ENCODE measurements at regions not wholly inside any gene's neighbourhood (a gene's known extent, or its start where the extent isn't known, plus 50 kb on each side); places are given as distances from the start of the nearest gene placed in this dataset.
"Not testable (repeated sequence)": the region's sequence is repeated elsewhere in the genome, so short reads cannot be mapped to it uniquely, and the experiment has no call there.

DNA sequence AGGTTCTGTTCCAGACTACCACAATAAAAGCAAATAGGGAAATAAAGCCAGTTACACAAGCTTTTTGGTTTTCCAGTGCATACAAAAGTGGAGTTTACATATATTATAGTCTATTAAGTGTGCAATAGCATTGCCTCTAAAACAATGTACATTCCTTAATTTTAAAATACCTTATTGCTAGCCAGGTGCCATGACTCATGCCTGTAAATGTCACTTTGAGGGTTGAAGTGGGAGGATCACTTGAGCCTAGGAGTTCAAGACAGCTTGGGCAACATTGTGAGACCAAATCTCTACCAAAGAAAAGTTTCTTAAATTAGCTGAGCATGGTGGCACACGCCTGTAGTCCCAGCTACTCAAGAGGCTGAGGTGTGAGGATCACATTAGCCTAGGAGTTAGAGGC, 52.9 kb upstream of the IMP4 start:
- Mint-ChIP-seq H3K4me3 (no peak overlapping the region), H3K9me3 (no peaks in the 10 kb centered on the region), H3K27ac (no peak overlapping the region), H3K27me3 (peaks cover 5% of the 10 kb centered on the region), H3K36me3 (ENCODE audit: low read depth) (no peaks in the 10 kb centered on the region), H3K4me1 (ENCODE audit: low read depth) (no peaks in the 10 kb centered on the region)
- no peak for ATAC-seq
- DNase-seq: no peak
- CTCF ChIA-PET: no interaction called here
- POLR2A ChIA-PET: no interaction called here
- intact Hi-C loops (cut with micrococcal nuclease): no loop called here
- TF ChIP-seq, protein P1, sequence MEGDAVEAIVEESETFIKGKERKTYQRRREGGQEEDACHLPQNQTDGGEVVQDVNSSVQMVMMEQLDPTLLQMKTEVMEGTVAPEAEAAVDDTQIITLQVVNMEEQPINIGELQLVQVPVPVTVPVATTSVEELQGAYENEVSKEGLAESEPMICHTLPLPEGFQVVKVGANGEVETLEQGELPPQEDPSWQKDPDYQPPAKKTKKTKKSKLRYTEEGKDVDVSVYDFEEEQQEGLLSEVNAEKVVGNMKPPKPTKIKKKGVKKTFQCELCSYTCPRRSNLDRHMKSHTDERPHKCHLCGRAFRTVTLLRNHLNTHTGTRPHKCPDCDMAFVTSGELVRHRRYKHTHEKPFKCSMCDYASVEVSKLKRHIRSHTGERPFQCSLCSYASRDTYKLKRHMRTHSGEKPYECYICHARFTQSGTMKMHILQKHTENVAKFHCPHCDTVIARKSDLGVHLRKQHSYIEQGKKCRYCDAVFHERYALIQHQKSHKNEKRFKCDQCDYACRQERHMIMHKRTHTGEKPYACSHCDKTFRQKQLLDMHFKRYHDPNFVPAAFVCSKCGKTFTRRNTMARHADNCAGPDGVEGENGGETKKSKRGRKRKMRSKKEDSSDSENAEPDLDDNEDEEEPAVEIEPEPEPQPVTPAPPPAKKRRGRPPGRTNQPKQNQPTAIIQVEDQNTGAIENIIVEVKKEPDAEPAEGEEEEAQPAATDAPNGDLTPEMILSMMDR (IDR thresholded peaks at IDR 0.05): no peak

DNA sequence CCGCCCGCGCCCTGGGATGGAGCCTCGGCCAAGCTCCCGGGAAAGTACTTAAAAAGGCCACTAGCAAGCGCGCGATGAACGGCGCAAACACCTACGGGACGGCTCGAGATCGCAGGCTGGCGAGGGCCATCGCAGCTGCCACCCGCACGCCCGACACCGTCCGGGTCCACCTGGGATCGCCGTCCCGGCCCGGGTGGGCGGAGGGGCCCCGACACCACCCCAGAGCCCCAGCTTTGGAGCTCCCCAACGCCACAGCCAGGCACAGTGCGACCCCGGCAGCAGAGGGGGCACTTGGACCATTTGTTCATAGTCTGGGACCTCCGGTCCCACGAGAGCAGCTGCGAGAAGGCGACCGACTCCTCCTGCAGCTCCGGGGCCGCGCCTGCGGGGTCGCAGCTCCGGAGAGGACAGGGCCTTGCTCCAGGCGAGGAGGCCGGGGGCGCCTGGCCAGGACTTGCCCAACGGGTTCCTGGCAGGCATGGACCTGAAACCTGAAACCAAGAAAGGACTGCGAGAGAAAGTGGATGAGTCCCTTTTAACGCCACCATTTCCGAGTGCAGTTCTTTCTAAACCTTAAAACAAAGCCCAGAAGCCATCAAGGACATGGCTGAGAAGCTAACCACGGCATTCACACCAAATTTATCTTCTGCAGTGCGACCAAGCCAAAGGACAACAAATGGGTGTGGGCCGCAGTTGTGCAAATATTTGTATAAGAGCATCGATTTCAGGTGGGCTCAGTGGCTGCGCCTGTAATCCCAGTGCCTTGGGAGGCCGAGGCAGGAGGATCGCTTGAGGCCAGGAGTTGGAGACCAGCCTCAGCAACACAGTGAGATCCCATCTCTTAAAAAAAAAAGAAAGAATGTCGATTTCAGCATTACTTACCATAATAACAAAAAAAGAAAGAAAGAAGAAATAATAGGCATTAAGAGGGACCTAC, 54.0 kb upstream of the IMP4 start:
- Mint-ChIP-seq H3K4me3 (no peak overlapping the region), H3K9me3 (no peaks in the 10 kb centered on the region), H3K36me3 (ENCODE audit: low read depth) (no peaks in the 10 kb centered on the region), H3K27ac (no peak overlapping the region), H3K4me1 (ENCODE audit: low read depth) (no peaks in the 10 kb centered on the region), H3K27me3 (peaks cover 3% of the 10 kb centered on the region)
- ATAC-seq: no peak
- POLR2A ChIA-PET: interaction anchor here (1.5 kb wide), 1 partner anchor 9 kb away, joined by 3 read pairs; no protein-coding TSS in a partner anchor
- DNase-seq: no peak
- intact Hi-C loops (cut with micrococcal nuclease): no loop called here
- CTCF ChIA-PET: no interaction called here
- TF ChIP-seq, protein P1 (IDR thresholded peaks at IDR 0.05): no peak

DNA sequence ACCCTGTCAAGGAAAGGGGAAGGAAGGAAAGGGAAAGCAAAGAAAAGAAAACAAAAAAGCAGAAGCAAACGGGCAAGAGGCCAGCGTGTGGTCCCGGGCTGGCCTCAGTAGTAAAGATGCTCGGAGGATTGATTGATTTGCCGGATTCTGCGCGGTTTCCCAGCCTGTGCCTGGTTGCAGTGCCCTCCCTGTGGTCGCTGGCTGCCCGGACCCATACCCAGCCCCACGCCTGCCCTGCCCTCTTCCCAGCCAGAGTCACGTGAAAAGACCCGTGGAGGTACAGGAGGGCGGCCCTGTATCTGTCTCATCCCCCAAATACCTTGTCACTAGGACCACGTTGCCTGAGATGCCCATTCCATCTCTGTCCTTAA, 55.1 kb upstream of the IMP4 start:
- intact Hi-C loops (cut with micrococcal nuclease): no loop called here
- ATAC-seq (no peak), DNase-seq (no peak)
- Mint-ChIP-seq H3K9me3 (no peaks in the 10 kb centered on the region), H3K27me3 (no peaks in the 10 kb centered on the region), H3K27ac (no peak overlapping the region), H3K4me1 (ENCODE audit: low read depth) (no peaks in the 10 kb centered on the region), H3K36me3 (ENCODE audit: low read depth) (no peaks in the 10 kb centered on the region), H3K4me3 (no peak overlapping the region)
- ChIA-PET POLR2A (interaction anchor here (1.5 kb wide), 1 partner anchor 10 kb away, joined by 3 read pairs; no protein-coding TSS in a partner anchor), CTCF (no interaction called here)
- TF ChIP-seq, protein P1 (IDR thresholded peaks at IDR 0.05): no peak

DNA sequence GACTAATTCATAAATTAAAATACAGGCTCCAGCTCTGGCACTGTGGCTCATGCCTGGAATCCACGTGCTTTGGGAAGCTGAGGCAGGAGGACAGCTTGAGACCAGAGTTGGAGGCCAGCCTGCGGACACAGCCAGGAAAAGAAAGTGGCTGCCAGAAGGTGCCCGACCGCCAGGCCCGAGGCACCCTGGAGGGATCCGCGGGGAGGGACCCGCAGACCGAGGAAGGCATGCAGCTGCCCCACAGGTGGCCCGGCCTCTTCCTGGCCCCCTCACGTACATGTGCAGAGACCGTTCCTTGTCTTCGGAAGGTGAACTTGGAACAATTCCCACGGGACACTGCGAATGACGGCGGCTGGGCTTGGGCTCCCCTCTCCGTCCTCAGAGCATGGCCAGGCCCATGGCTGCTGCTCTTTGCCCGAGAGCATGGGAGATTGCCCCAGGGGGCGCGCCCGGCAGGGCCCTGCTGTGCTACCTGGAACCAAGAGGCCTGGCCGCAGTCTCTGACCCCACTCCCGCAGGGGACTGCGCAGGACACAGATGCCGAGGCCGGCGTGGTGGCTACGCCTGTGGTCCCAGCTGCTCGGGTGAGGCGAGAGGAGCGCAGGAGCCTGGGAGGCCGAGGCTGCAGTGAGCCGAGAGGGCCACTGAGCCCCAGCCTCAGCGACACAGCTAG, 55.6 kb upstream of the IMP4 start:
- intact Hi-C loops (cut with micrococcal nuclease): no loop called here
- Mint-ChIP-seq H3K9me3 (no peaks in the 10 kb centered on the region), H3K4me1 (ENCODE audit: low read depth) (no peaks in the 10 kb centered on the region), H3K4me3 (no peak overlapping the region), H3K36me3 (ENCODE audit: low read depth) (no peaks in the 10 kb centered on the region), H3K27ac (no peak overlapping the region), H3K27me3 (no peaks in the 10 kb centered on the region)
- ChIA-PET CTCF (no interaction called here), POLR2A (no interaction called here)
- no peak for DNase-seq
- TF ChIP-seq, protein P1 (IDR thresholded peaks at IDR 0.05): no peak
- ATAC-seq: no peak

DNA sequence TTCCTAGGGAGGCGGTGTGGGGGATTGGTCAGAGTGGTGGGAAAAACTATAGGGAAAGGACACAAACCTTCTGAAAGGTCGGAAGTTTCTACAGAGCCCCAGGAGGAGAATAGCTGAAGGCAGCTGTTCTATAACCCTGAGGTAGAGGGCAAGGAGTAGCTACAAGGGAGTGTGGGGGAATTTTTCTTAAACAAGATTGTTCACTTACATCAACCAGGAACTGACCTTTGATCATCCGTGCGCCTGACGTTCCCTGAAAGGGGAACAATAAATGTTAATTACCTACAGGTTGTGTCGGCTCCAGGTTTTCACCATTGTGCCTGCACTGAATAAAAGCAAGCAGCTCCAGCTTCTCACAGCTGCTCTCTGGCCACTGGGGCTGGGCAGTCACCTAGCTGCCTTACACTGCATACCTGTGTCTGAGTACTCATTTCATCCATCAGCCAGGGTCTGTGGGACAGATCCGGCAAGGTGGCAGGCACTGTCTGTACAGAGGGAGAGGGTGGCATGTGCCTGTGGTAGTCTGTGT, 59.3 kb upstream of the IMP4 start:
- H3K36me3 Mint-ChIP-seq (ENCODE audit: low read depth); H3K4me1 Mint-ChIP-seq (ENCODE audit: low read depth); H3K27ac Mint-ChIP-seq: not testable (repeated sequence)

DNA sequence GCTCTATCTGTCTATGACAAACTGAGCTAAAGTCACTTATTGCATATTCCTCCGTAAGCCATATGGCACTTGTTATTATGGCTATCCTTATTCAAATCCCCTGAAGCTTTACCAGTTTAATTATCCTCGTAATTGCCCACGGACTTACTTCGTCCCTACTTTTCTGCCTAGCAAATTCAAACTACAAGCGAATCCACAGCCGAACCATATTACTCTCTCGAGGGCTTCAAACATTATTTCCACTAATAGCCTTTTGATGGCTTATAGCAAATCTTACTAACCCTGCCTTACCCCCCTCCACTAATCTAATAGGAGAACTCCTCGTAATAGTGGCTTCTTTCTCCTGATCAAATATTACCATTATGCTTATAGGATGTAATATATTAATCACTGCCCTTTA, 63.1 kb upstream of the IMP4 start:
- H3K27ac Mint-ChIP-seq; H3K36me3 Mint-ChIP-seq (ENCODE audit: low read depth); ATAC-seq; H3K9me3 Mint-ChIP-seq; DNase-seq; intact Hi-C loops (cut with micrococcal nuclease); POLR2A ChIA-PET; CTCF ChIA-PET; H3K4me1 Mint-ChIP-seq (ENCODE audit: low read depth); H3K4me3 Mint-ChIP-seq; H3K27me3 Mint-ChIP-seq: not testable (repeated sequence)

More for the DNA sequence above, 59.3 kb upstream of the IMP4 start:
- H3K9me3 Mint-ChIP-seq; H3K27me3 Mint-ChIP-seq; POLR2A ChIA-PET; intact Hi-C loops (cut with micrococcal nuclease); H3K4me3 Mint-ChIP-seq; CTCF ChIA-PET; ATAC-seq; DNase-seq: not testable (repeated sequence)

DNA sequence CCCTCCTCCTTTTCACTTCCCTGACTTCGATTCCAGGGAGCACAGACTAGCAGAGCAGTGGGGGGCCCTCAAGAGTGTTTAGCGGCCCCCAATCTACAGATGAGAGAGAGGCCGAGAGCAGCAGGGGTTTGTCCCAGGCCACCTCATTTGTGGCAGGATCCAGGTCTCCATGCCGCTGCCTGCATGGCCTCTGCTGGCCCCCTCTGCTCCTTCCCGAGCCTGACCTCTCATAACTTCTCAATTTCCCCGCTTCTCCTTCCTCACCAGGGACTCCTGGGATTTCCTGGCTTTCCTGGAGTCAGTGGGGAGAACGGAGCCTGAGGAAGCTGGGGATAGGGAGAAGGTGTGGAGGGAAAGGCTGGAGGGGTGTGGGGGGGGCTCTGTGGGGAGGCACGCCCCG, 70.1 kb upstream of the TUBA3E start:
- POLR2A ChIA-PET; H3K9me3 Mint-ChIP-seq; H3K36me3 Mint-ChIP-seq (ENCODE audit: low read depth); H3K4me3 Mint-ChIP-seq; H3K27me3 Mint-ChIP-seq; CTCF ChIA-PET; ATAC-seq; intact Hi-C loops (cut with micrococcal nuclease); H3K27ac Mint-ChIP-seq; DNase-seq; H3K4me1 Mint-ChIP-seq (ENCODE audit: low read depth): not testable (repeated sequence)

DNA sequence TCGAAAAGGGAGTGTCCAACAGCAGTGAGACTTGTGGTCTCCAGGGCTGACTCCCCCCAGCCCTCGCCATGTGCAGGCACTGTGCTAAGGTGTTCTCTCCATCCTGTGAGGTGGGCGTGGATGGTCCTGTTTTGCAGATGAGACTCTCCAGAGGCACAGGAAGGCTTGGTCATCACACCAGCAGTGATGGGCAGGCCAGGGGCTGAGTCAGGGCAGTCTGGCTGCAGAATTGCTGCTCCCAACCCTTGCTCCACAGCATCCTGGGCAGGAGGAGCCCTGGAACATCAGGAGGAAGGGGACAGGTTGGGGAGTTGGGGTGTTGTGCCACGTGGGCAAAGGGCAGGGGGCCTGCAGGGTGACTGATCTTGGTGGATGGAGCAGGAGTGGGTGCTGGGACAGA, 69.3 kb upstream of the TUBA3E start:
- H3K9me3 Mint-ChIP-seq; DNase-seq; H3K27me3 Mint-ChIP-seq; H3K36me3 Mint-ChIP-seq (ENCODE audit: low read depth); CTCF ChIA-PET; intact Hi-C loops (cut with micrococcal nuclease); POLR2A ChIA-PET; H3K4me1 Mint-ChIP-seq (ENCODE audit: low read depth); H3K27ac Mint-ChIP-seq; ATAC-seq; H3K4me3 Mint-ChIP-seq: not testable (repeated sequence)
